GM12878 (cell line): ENCODE measurements at regions not wholly inside any gene's neighbourhood (a gene's known extent, or its start where the extent isn't known, plus 50 kb on each side); places are given as distances from the start of the nearest gene placed in this dataset.

Experiments used
- CTCF ChIP-seq, 3 experiments: IDR thresholded peaks in 2 of 3; conservative IDR thresholded peaks in 1 of 3; 2 replicates each; pipeline ENCODE4 v1.5.1; 2011; ENCODE audit warnings: low read depth in 3 of 3, low read length in 3 of 3, mild to moderate bottlenecking in 3 of 3, control low read depth in 2 of 3, moderate library complexity in 2 of 3, inconsistent platforms in 1 of 3, mixed read lengths in 1 of 3; ENCODE audit not compliant: control insufficient read depth in 2 of 3, insufficient read depth in 1 of 3; ENCODE audit errors: extremely low read depth in 1 of 3
- POLR2A ChIP-seq: IDR thresholded peaks from 2 replicates; pipeline ENCODE4 v1.6.1; 2011; ENCODE audit warnings: low read depth, mild to moderate bottlenecking, low read length
- USF2 ChIP-seq: IDR thresholded peaks from 2 replicates; pipeline ENCODE4 v1.6.1; 2011; ENCODE audit warnings: low read depth, low read length, improper control_type of control experiment, borderline replicate concordance
- ZNF622 ChIP-seq: fragments of 450-650 bp; IDR thresholded peaks from 2 replicates; pipeline ENCODE4 v1.6.1; 2017; ENCODE audit warnings: mild to moderate bottlenecking, inconsistent platforms
- ZNF687 ChIP-seq: fragments of 450-650 bp; IDR thresholded peaks from 2 replicates; pipeline ENCODE4 v1.6.1; 2017; ENCODE audit warnings: mild to moderate bottlenecking, moderate library complexity

DNA sequence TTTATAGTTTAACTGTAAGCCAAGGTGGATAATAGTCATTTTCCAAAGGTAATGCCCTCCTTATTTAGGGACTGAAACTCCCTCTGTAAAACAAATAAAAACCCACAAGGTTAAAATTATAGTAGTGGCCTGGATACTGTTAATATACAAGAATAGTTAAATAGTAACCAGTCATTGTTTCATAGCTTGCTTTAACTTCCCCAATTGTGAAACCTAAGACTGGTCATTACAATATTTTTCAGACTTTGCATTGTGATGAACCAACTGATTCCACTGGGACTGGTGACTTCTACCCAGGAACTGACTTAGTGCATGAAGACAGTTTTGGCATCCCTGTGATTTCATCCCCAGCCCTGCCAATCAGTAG lies 162.6 kb downstream of the SMC2 start:
- TF ChIP-seq ZNF622, result no peak
- no peak for TF ChIP-seq CTCF (IDR thresholded peaks at IDR 0.05 in 2 of 3, conservative IDR thresholded peaks at IDR 0.05 in 1 of 3; ENCODE audit: control insufficient read depth in 2 of 3, extremely low read depth in 1 of 3, insufficient read depth in 1 of 3, low read depth in 3 of 3, low read length in 3 of 3)
- TF ChIP-seq POLR2A, result no peak
- no peak for TF ChIP-seq ZNF687
- TF ChIP-seq USF2, result no peak
